ENCODE measurements at regions not wholly inside any gene's neighbourhood (a gene's known extent, or its start where the extent isn't known, plus 50 kb on each side); places are given as distances from the start of the nearest gene placed in this dataset.

- Histone ChIP-seq H2AK5ac (ENCODE audit: low read depth, low read length) (no peak overlapping the region), H2BK5ac (ENCODE audit: low read depth, low read length) (no peak overlapping the region), H3K14ac (ENCODE audit: insufficient read length) (no peak overlapping the region), H3K27me3 (replicated peaks in 1 of 4; ENCODE audit: control insufficient read depth in 3 of 4, extremely low read depth in 1 of 4, insufficient read depth in 3 of 4, low read length in 3 of 4) (peaks cover 0 to 2% (median 0%) of the 10 kb centered on the region in 4 experiments; a peak in 1 of 7 replicates), H3K9me3 (ENCODE audit: insufficient read depth in 2 of 2, low read depth in 1 of 2, low read length in 1 of 2) (peaks cover 0 to under 1% of the 10 kb centered on the region in 2 experiments; a peak in 1 of 4 replicates), H3K4me2 (ENCODE audit: insufficient read depth in 1 of 2, low read depth in 2 of 2, low read length in 2 of 2) (no peak overlapping the region), H3K36me3 (ENCODE audit: control insufficient read depth in 2 of 4, insufficient read depth in 4 of 4, low read length in 3 of 4) (no peaks in the 10 kb centered on the region), H4K5ac (ENCODE audit: insufficient read length, low read depth, low read length) (no peak overlapping the region), H3K56ac (replicated peaks; ENCODE audit: insufficient read length, low read depth, low read length) (no peak overlapping the region), H3K27ac (ENCODE audit: low read depth, low read length) (no peak overlapping the region), H3K79me1 (ENCODE audit: low read depth, low read length) (no peaks in the 10 kb centered on the region), H2AFZ (ENCODE audit: low read length) (no peak overlapping the region; the same call in 1 of the 2 replicates), H2BK120ac (replicated peaks; ENCODE audit: low read depth, low read length) (no peak overlapping the region), H3K79me2 (ENCODE audit: control insufficient read depth in 1 of 2, insufficient read depth in 2 of 2, low read length in 2 of 2) (no peaks in the 10 kb centered on the region), H3K23me2 (ENCODE audit: low read depth, low read length) (no peaks in the 10 kb centered on the region; the same call in 1 of the 2 replicates), H3K18ac (ENCODE audit: extremely low read depth, low read length) (no peak overlapping the region), H3K4me3 (ENCODE audit: extremely low read depth in 1 of 4, insufficient read depth in 2 of 4, low read depth in 3 of 4, low read length in 4 of 4) (no peak overlapping the region), H3K4ac (replicated peaks; ENCODE audit: insufficient read length, low read depth, low read length) (no peak overlapping the region), H4K91ac (replicated peaks; ENCODE audit: insufficient read length, low read length) (no peak overlapping the region), H3K9ac (replicated peaks in 1 of 4; ENCODE audit: extremely low read depth in 1 of 4, low read depth in 3 of 4, low read length in 3 of 4) (no peak overlapping the region), H2BK20ac (ENCODE audit: low read length) (no peak overlapping the region), H3K4me1 (replicated peaks in 1 of 4; ENCODE audit: control insufficient read depth in 3 of 4, insufficient read depth in 4 of 4, low read length in 3 of 4) (no peaks in the 10 kb centered on the region), H4K8ac (ENCODE audit: extremely low read depth, insufficient read depth, low read length) (no peak overlapping the region), H2BK12ac (ENCODE audit: low read depth, low read length) (no peak overlapping the region), H3K23ac (ENCODE audit: insufficient read length) (no peak overlapping the region), H4K20me1 (replicated peaks in 1 of 2; ENCODE audit: control insufficient read depth in 1 of 2, insufficient read depth in 2 of 2, low read length in 2 of 2) (no peaks in the 10 kb centered on the region), H2BK15ac (ENCODE audit: low read length) (no peak overlapping the region)
- no peak for TF ChIP-seq EP300 (IDR thresholded peaks at IDR 0.05; ENCODE audit: borderline replicate concordance in 1 of 2, low read depth in 2 of 2, low read length in 2 of 2)
- no peak for TF ChIP-seq NANOG (IDR thresholded peaks at IDR 0.05; ENCODE audit: insufficient read depth, low read depth, low read length, poor library complexity, severe bottlenecking)
- no peak for TF ChIP-seq TEAD4 (IDR thresholded peaks at IDR 0.05; ENCODE audit: low read depth, low read length)
- no peak for TF ChIP-seq TAF7 (optimal IDR thresholded peaks at IDR 0.05; ENCODE audit: borderline replicate concordance, low read depth, low read length)
- TF ChIP-seq PHF8 (conservative IDR thresholded peaks at IDR 0.05; ENCODE audit: low read depth, low read length), result no peak
- no peak for TF ChIP-seq SIX5 (IDR thresholded peaks at IDR 0.05; ENCODE audit: low read depth, low read length)
- TF ChIP-seq USF2 (IDR thresholded peaks at IDR 0.05; ENCODE audit: low read length), result no peak
- TF ChIP-seq SP1 (IDR thresholded peaks at IDR 0.05; ENCODE audit: low read depth, low read length), result no peak
- TF ChIP-seq KDM4A (IDR thresholded peaks at IDR 0.05; ENCODE audit: low read depth, low read length, severe bottlenecking), result no peak
- TF ChIP-seq CTBP2 (IDR thresholded peaks at IDR 0.05; ENCODE audit: borderline replicate concordance, insufficient read depth, insufficient read length, low read length), result no peak
- no peak for TF ChIP-seq CREB1 (IDR thresholded peaks at IDR 0.05)
- no peak for TF ChIP-seq TBP (IDR thresholded peaks at IDR 0.05; ENCODE audit: low read depth, low read length)
- TF ChIP-seq FOSL1 (IDR thresholded peaks at IDR 0.05; ENCODE audit: insufficient read depth, low read depth, low read length), result no peak
- no peak for TF ChIP-seq BRCA1 (IDR thresholded peaks at IDR 0.05; ENCODE audit: low read depth, low read length)
- FAIRE-seq, result no peak
- ChIA-PET CTCF (ENCODE audit: partially characterized antibody) (interaction anchor here (1.0 kb wide), 1 partner anchor 13 kb away, joined by 4 read pairs; no protein-coding TSS in a partner anchor), POLR2A (ENCODE audit: partially characterized antibody) (no interaction called here)
- peak in 1 of 2 experiments; percentile 19 for DNase-seq (ENCODE audit: low read depth in 1 of 2, low spot score in 2 of 2)
- 71% methylated on average over 1 of the region's 1 CpG; no CpG with 5 or more reads in 1 of the 2 experiments for WGBS, 2 experiments (ENCODE audit: extremely low coverage in 1 of 2, insufficient coverage in 1 of 2, insufficient read length in 1 of 2, insufficient replicate concordance in 2 of 2, low coverage in 1 of 2, low lambda C conversion rate in 2 of 2, missing lambda C conversion rate in 1 of 2)
These were observed 369.6 kb downstream of the ICE1 start for GRCh38 chr5:5792106-5792505.

Measured in H1 (cell line).